NOMO-1 treated with dmso at 0.1 percent for 144 hours (cell line): ENCODE measurements at regions not wholly inside any gene's neighbourhood (a gene's known extent, or its start where the extent isn't known, plus 50 kb on each side); places are given as distances from the start of the nearest gene placed in this dataset.

Source experiments
- DNase-seq: peaks from one replicate; lab custom pipeline; 2025; ENCODE audit not compliant: unreplicated experiment; lab: John Stamatoyannopoulos, UW

- no peak for DNase-seq
Observed at GRCh38 chr5:30957591-30957990, 235.9 kb upstream of the CDH6 start.

GRCh38 chr5:30956251-30956650 is 237.2 kb upstream of the CDH6 start:
- DNase-seq: no peak

GRCh38 chr5:30937070-30937469 is 256.4 kb upstream of the CDH6 start:
- no peak for DNase-seq

- DNase-seq: no peak
Observed at GRCh38 chr5:30933599-30933998, 259.9 kb upstream of the CDH6 start.

GRCh38 chr5:30932273-30933017 is 261.0 kb upstream of the CDH6 start:
- DNase-seq: no peak

- no peak for DNase-seq
Observed at GRCh38 chr5:30930736-30931135, 262.8 kb upstream of the CDH6 start.

- no peak for DNase-seq
Observed at GRCh38 chr5:30928956-30929355, 264.5 kb upstream of the CDH6 start.

GRCh38 chr5:30926218-30926617 is 267.3 kb upstream of the CDH6 start:
- no peak for DNase-seq

- no peak for DNase-seq
Observed at GRCh38 chr5:30921388-30921787, 272.1 kb upstream of the CDH6 start.

GRCh38 chr5:30918171-30918570 is 275.3 kb upstream of the CDH6 start:
- DNase-seq: no peak

GRCh38 chr5:30908356-30908755 is 285.1 kb upstream of the CDH6 start:
- DNase-seq: no peak

- DNase-seq: no peak
Observed at GRCh38 chr5:30900367-30900766, 293.1 kb upstream of the CDH6 start.

GRCh38 chr5:30894811-30895210 is 298.7 kb upstream of the CDH6 start:
- no peak for DNase-seq

GRCh38 chr5:30891660-30892059 is 301.8 kb upstream of the CDH6 start:
- DNase-seq: no peak

- no peak for DNase-seq
Observed at GRCh38 chr5:30890377-30890776, 303.1 kb upstream of the CDH6 start.

- no peak for DNase-seq
Observed at GRCh38 chr5:30880514-30880913, 313.0 kb upstream of the CDH6 start.

GRCh38 chr5:30879887-30880286 is 313.6 kb upstream of the CDH6 start:
- DNase-seq: no peak

- no peak for DNase-seq
Observed at GRCh38 chr5:30878746-30879145, 314.7 kb upstream of the CDH6 start.

GRCh38 chr5:30878296-30878695 is 315.2 kb upstream of the CDH6 start:
- no peak for DNase-seq

GRCh38 chr5:30874241-30875034 is 319.0 kb upstream of the CDH6 start:
- no peak for DNase-seq

- DNase-seq: no peak
Observed at GRCh38 chr5:30871196-30871595, 322.3 kb upstream of the CDH6 start.

- DNase-seq: no peak
Observed at GRCh38 chr5:30867711-30868110, 325.8 kb upstream of the CDH6 start.

GRCh38 chr5:30866142-30866541 is 327.3 kb upstream of the CDH6 start:
- DNase-seq: no peak
